ENCODE measurements at regions not wholly inside any gene's neighbourhood (a gene's known extent, or its start where the extent isn't known, plus 50 kb on each side); places are given as distances from the start of the nearest gene placed in this dataset.

DNA sequence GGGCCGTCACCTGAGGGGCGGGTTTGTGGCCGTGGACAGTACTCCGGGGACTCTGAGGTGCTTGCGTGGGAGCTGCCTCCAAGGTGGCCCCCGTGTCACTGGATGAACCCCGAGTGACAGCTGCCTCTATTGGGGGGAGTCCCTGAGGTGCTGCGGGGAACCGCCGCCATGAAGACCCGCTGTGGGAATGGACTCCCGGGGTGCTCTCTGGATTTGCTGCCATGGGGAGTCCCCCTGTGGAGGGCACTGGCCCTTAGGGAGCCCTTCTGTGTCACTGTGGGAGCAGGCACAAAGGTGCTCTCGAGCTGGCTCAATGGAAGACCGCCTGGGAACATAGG lies 100.2 kb upstream of the CCL21 start:
- no peak overlapping the region for H3K9ac ChIP-seq (ENCODE audit: low read depth in 1 of 2, low read length in 2 of 2)
- 65% methylated on average over 14 of the region's 14 CpGs for WGBS
- peaks cover 0 to 10% (median 3%) of the 10 kb centered on the region in 4 donors for H3K4me1 ChIP-seq (ENCODE audit: control insufficient read depth in 4 of 4, insufficient read depth in 4 of 4, low read length in 3 of 4)
- peak overlapping the region in 1 of 3 donors; percentile 48 for H3K4me3 ChIP-seq (ENCODE audit: low read depth in 1 of 3, low read length in 3 of 3)
- peaks cover 0 to 4% (median 2%) of the 10 kb centered on the region in 4 donors for H3K9me3 ChIP-seq (ENCODE audit: control insufficient read depth in 4 of 4, low read length in 3 of 4)
- TF ChIP-seq FOXA2 (IDR thresholded peaks at IDR 0.05) (no peak), HNF4G (IDR thresholded peaks at IDR 0.05) (no peak), SP1 (IDR thresholded peaks at IDR 0.05) (no peak), TAF1 (conservative IDR thresholded peaks at IDR 0.05) (no peak), GABPA (IDR thresholded peaks at IDR 0.05 in 1 of 2, conservative IDR thresholded peaks at IDR 0.05 in 1 of 2) (no peak), HNF4A (conservative IDR thresholded peaks at IDR 0.05) (no peak), YY1 (IDR thresholded peaks at IDR 0.05) (no peak), RXRA (IDR thresholded peaks at IDR 0.05) (no peak), NR2F2 (IDR thresholded peaks at IDR 0.05) (no peak), FOXA1 (IDR thresholded peaks at IDR 0.05) (no peak)
- TF ChIP-seq, protein P1, sequence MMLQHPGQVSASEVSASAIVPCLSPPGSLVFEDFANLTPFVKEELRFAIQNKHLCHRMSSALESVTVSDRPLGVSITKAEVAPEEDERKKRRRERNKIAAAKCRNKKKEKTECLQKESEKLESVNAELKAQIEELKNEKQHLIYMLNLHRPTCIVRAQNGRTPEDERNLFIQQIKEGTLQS (IDR thresholded peaks at IDR 0.05): no peak
- TF ChIP-seq, protein P2, sequence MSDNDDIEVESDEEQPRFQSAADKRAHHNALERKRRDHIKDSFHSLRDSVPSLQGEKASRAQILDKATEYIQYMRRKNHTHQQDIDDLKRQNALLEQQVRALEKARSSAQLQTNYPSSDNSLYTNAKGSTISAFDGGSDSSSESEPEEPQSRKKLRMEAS (IDR thresholded peaks at IDR 0.05): no peak
- no peaks in the 10 kb centered on the region for H3K27me3 ChIP-seq (ENCODE audit: control insufficient read depth in 4 of 4, insufficient read depth in 4 of 4, low read length in 3 of 4)
- H3K27ac ChIP-seq (ENCODE audit: low read depth in 1 of 2, low read length in 2 of 2): no peak overlapping the region
- DNase-seq (ENCODE audit: low spot score): no peak
- no peaks in the 10 kb centered on the region for H3K36me3 ChIP-seq (ENCODE audit: control insufficient read depth in 4 of 4, insufficient read depth in 3 of 4, low read depth in 1 of 4, low read length in 3 of 4)

DNA sequence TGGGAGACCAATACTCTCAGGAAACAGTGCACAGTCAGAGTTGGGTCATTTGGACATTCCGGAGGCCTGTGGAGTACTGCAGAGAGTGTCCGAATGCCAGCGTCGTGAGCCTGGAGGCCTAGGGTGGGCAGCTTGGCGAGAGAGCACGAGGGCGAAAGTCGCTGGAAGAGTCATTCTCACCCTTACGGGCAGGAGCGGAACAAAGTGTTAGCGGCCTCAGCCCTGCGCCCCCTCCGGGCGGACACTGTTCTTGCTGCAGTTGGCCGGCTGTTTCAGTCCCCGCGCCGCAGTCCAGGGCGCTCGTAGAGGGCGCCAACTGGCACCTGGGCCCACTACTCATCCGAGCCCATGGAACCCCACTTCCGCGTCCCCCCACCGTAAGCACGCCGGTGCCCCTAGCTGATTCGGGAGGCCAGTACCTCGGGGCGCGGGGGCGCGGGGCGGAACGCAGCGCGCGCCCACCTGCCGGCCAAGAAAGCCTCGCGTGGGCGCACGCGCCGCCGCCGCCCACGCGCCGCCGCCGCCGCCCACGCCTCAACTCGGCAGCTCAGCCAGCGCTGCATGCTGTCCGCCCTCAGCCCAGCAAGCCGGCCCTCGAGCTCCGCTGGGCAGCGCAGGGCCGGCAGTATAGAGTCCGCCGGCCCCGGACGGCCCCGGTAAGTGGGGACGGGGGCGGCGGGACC lies 99.7 kb upstream of the CCL21 start:
- no peak for DNase-seq (ENCODE audit: low spot score)
- 13% methylated on average over 70 of the region's 70 CpGs for WGBS
- H3K27me3 ChIP-seq (ENCODE audit: control insufficient read depth in 4 of 4, insufficient read depth in 4 of 4, low read length in 3 of 4): no peaks in the 10 kb centered on the region
- H3K36me3 ChIP-seq (ENCODE audit: control insufficient read depth in 4 of 4, insufficient read depth in 3 of 4, low read depth in 1 of 4, low read length in 3 of 4): no peaks in the 10 kb centered on the region
- H3K9me3 ChIP-seq (ENCODE audit: control insufficient read depth in 4 of 4, low read length in 3 of 4): peaks cover 0 to 5% (median 2%) of the 10 kb centered on the region in 4 donors
- peaks cover 0 to 10% (median 3%) of the 10 kb centered on the region in 4 donors for H3K4me1 ChIP-seq (ENCODE audit: control insufficient read depth in 4 of 4, insufficient read depth in 4 of 4, low read length in 3 of 4)
- TF ChIP-seq, protein P3, sequence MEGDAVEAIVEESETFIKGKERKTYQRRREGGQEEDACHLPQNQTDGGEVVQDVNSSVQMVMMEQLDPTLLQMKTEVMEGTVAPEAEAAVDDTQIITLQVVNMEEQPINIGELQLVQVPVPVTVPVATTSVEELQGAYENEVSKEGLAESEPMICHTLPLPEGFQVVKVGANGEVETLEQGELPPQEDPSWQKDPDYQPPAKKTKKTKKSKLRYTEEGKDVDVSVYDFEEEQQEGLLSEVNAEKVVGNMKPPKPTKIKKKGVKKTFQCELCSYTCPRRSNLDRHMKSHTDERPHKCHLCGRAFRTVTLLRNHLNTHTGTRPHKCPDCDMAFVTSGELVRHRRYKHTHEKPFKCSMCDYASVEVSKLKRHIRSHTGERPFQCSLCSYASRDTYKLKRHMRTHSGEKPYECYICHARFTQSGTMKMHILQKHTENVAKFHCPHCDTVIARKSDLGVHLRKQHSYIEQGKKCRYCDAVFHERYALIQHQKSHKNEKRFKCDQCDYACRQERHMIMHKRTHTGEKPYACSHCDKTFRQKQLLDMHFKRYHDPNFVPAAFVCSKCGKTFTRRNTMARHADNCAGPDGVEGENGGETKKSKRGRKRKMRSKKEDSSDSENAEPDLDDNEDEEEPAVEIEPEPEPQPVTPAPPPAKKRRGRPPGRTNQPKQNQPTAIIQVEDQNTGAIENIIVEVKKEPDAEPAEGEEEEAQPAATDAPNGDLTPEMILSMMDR (IDR thresholded peaks at IDR 0.05; ENCODE audit: low read depth, low read length, missing input control): peak; percentile 31
- TF ChIP-seq YY1 (IDR thresholded peaks at IDR 0.05): no peak
- TF ChIP-seq JUND (IDR thresholded peaks at IDR 0.05): no peak
- peak in 1 of 2 donors; percentile 33 for TF ChIP-seq RAD21 (IDR thresholded peaks at IDR 0.05)
- H3K27ac ChIP-seq (ENCODE audit: low read depth in 1 of 2, low read length in 2 of 2): no peak overlapping the region
- no peak overlapping the region for H3K9ac ChIP-seq (ENCODE audit: low read depth in 1 of 2, low read length in 2 of 2)
- peak overlapping the region in 1 of 3 donors; percentile 48 for H3K4me3 ChIP-seq (ENCODE audit: low read depth in 1 of 3, low read length in 3 of 3)

DNA sequence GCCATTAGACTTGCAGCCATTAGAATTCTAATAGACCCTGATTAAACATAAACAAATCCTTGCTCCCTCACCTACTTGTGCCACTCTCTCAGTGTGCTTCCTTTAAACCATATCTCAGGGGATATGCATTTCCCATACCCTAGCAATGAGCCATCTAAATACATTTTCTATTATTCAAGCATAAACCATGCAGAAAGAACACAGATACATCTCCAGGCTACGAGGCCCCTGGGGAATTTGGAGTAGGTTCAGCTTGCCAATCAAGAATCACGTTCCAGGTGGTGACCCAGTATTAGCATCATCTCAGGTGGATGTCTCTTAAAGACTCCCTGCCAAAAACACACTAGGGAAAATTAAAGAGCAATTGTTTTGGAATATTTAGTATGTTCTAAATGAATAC lies 93.0 kb upstream of the CCL21 start:
- Histone ChIP-seq H3K36me3 (ENCODE audit: control insufficient read depth in 4 of 4, insufficient read depth in 3 of 4, low read depth in 1 of 4, low read length in 3 of 4) (no peaks in the 10 kb centered on the region), H3K4me3 (ENCODE audit: low read depth in 1 of 3, low read length in 3 of 3) (no peak overlapping the region), H3K4me1 (ENCODE audit: control insufficient read depth in 4 of 4, insufficient read depth in 4 of 4, low read length in 3 of 4) (no peaks in the 10 kb centered on the region), H3K9ac (ENCODE audit: low read depth in 1 of 2, low read length in 2 of 2) (no peak overlapping the region), H3K27ac (ENCODE audit: low read depth in 1 of 2, low read length in 2 of 2) (no peak overlapping the region), H3K27me3 (ENCODE audit: control insufficient read depth in 4 of 4, insufficient read depth in 4 of 4, low read length in 3 of 4) (no peaks in the 10 kb centered on the region), H3K9me3 (ENCODE audit: control insufficient read depth in 4 of 4, low read length in 3 of 4) (peaks cover 0 to 2% (median 0%) of the 10 kb centered on the region in 4 donors)
- WGBS: 72% methylated on average over 2 of the region's 2 CpGs
- no peak for DNase-seq (ENCODE audit: low spot score)
- TF ChIP-seq, protein P3 (IDR thresholded peaks at IDR 0.05; ENCODE audit: low read depth, low read length, missing input control): no peak
- TF ChIP-seq HNF4A (conservative IDR thresholded peaks at IDR 0.05) (no peak), GABPA (IDR thresholded peaks at IDR 0.05 in 1 of 2, conservative IDR thresholded peaks at IDR 0.05 in 1 of 2) (no peak), NR2F2 (IDR thresholded peaks at IDR 0.05) (no peak), FOXA1 (IDR thresholded peaks at IDR 0.05) (no peak), HNF4G (IDR thresholded peaks at IDR 0.05) (no peak), EGR1 (IDR thresholded peaks at IDR 0.05; ENCODE audit: low read depth in 2 of 2) (no peak), JUND (IDR thresholded peaks at IDR 0.05) (no peak), RAD21 (IDR thresholded peaks at IDR 0.05) (no peak), SP1 (IDR thresholded peaks at IDR 0.05) (no peak), TAF1 (conservative IDR thresholded peaks at IDR 0.05) (no peak), FOXA2 (IDR thresholded peaks at IDR 0.05) (no peak), RXRA (IDR thresholded peaks at IDR 0.05) (no peak)
- TF ChIP-seq, protein P4, sequence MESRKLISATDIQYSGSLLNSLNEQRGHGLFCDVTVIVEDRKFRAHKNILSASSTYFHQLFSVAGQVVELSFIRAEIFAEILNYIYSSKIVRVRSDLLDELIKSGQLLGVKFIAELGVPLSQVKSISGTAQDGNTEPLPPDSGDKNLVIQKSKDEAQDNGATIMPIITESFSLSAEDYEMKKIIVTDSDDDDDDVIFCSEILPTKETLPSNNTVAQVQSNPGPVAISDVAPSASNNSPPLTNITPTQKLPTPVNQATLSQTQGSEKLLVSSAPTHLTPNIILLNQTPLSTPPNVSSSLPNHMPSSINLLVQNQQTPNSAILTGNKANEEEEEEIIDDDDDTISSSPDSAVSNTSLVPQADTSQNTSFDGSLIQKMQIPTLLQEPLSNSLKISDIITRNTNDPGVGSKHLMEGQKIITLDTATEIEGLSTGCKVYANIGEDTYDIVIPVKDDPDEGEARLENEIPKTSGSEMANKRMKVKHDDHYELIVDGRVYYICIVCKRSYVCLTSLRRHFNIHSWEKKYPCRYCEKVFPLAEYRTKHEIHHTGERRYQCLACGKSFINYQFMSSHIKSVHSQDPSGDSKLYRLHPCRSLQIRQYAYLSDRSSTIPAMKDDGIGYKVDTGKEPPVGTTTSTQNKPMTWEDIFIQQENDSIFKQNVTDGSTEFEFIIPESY (IDR thresholded peaks at IDR 0.05): no peak
- TF ChIP-seq, protein P2 (IDR thresholded peaks at IDR 0.05): no peak
- TF ChIP-seq, protein P1 (IDR thresholded peaks at IDR 0.05): no peak

Data from liver (tissue), 8 donors.